ENCODE measurements at regions not wholly inside any gene's neighbourhood (a gene's known extent, or its start where the extent isn't known, plus 50 kb on each side); places are given as distances from the start of the nearest gene placed in this dataset.

- Histone ChIP-seq H3K27ac (no peak overlapping the region), H3K4me1 (no peaks in the 10 kb centered on the region), H3K9me3 (no peaks in the 10 kb centered on the region), H3K27me3 (no peaks in the 10 kb centered on the region), H3K36me3 (no peaks in the 10 kb centered on the region), H3K4me3 (no peak overlapping the region)
- intact Hi-C loops (cut with DNase I), result no loop called here
- no peak for DNase-seq (ENCODE audit: extremely low spot score in 2 of 2)
- TF ChIP-seq POLR2A (IDR thresholded peaks at IDR 0.05), result no peak
- TF ChIP-seq POLR2AphosphoS5 (IDR thresholded peaks at IDR 0.05; ENCODE audit: insufficient read depth in 1 of 2, low read depth in 1 of 2), result no peak
- TF ChIP-seq, protein P1, sequence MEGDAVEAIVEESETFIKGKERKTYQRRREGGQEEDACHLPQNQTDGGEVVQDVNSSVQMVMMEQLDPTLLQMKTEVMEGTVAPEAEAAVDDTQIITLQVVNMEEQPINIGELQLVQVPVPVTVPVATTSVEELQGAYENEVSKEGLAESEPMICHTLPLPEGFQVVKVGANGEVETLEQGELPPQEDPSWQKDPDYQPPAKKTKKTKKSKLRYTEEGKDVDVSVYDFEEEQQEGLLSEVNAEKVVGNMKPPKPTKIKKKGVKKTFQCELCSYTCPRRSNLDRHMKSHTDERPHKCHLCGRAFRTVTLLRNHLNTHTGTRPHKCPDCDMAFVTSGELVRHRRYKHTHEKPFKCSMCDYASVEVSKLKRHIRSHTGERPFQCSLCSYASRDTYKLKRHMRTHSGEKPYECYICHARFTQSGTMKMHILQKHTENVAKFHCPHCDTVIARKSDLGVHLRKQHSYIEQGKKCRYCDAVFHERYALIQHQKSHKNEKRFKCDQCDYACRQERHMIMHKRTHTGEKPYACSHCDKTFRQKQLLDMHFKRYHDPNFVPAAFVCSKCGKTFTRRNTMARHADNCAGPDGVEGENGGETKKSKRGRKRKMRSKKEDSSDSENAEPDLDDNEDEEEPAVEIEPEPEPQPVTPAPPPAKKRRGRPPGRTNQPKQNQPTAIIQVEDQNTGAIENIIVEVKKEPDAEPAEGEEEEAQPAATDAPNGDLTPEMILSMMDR (IDR thresholded peaks at IDR 0.05), result no peak
Observed at GRCh38 chr14:84998216-84998615, 531.7 kb upstream of the FLRT2 start.

DNA sequence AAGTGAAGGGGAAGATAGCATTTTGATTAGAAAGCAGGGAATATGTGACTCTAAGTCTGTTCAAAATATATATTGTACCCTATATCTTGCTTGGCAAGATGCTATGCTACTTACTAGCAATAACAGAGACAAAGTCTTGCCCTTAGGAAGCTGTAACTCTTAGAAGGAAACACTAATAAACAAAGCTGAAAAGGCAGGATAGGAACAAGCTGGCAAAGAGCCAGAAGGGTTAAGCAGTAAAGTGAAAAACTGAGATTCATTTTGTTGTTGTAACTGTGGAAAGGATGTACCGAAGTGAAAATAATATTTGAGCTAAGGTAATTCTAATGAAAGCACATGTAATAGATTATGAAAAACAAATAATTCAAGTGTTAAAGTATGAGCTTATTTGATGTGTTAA, 527.1 kb upstream of the FLRT2 start:
- no peak for TF ChIP-seq POLR2AphosphoS5 (IDR thresholded peaks at IDR 0.05; ENCODE audit: insufficient read depth in 1 of 2, low read depth in 1 of 2)
- TF ChIP-seq POLR2A (IDR thresholded peaks at IDR 0.05), result no peak
- TF ChIP-seq, protein P1 (IDR thresholded peaks at IDR 0.05), result no peak
- Histone ChIP-seq H3K27me3 (no peaks in the 10 kb centered on the region), H3K36me3 (no peaks in the 10 kb centered on the region), H3K9me3 (no peaks in the 10 kb centered on the region), H3K4me1 (no peaks in the 10 kb centered on the region), H3K27ac (no peak overlapping the region), H3K4me3 (no peak overlapping the region)
- intact Hi-C loops (cut with DNase I), result no loop called here
- DNase-seq (ENCODE audit: extremely low spot score in 2 of 2), result no peak

DNA sequence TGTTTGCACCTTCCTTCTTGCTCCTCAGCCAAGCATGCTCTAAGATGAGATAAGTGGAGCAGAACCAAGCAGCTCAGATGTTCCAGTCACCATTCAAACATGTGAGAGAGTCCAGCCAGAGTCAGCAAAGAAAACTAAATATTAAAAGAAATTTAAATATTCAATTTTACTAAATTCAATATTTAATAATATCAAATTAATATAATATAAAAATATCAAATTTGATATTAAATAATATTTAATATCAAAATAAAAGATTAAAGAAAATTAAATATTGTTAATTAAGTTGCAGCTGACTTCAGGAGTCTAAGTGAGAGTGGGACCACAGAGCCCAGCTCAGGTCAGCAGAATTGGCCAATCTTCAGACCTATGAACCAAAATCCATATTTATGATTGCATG, 526.1 kb upstream of the FLRT2 start:
- Histone ChIP-seq H3K9me3 (no peaks in the 10 kb centered on the region), H3K27ac (no peak overlapping the region), H3K4me3 (no peak overlapping the region), H3K27me3 (no peaks in the 10 kb centered on the region), H3K36me3 (no peaks in the 10 kb centered on the region), H3K4me1 (no peaks in the 10 kb centered on the region)
- DNase-seq (ENCODE audit: extremely low spot score in 2 of 2), result no peak
- TF ChIP-seq POLR2AphosphoS5 (IDR thresholded peaks at IDR 0.05; ENCODE audit: insufficient read depth in 1 of 2, low read depth in 1 of 2) (no peak), POLR2A (IDR thresholded peaks at IDR 0.05) (no peak)
- TF ChIP-seq, protein P1 (IDR thresholded peaks at IDR 0.05), result no peak
- intact Hi-C loops (cut with DNase I), result no loop called here

- no peaks in the 10 kb centered on the region for H3K4me1 ChIP-seq
- no peaks in the 10 kb centered on the region for H3K9me3 ChIP-seq
- intact Hi-C loops (cut with DNase I), result no loop called here
- no peaks in the 10 kb centered on the region for H3K36me3 ChIP-seq
- TF ChIP-seq POLR2A (IDR thresholded peaks at IDR 0.05) (no peak), POLR2AphosphoS5 (IDR thresholded peaks at IDR 0.05; ENCODE audit: insufficient read depth in 1 of 2, low read depth in 1 of 2) (no peak)
- TF ChIP-seq, protein P1 (IDR thresholded peaks at IDR 0.05), result no peak
- H3K4me3 ChIP-seq, result no peak overlapping the region
- H3K27ac ChIP-seq, result no peak overlapping the region
- no peaks in the 10 kb centered on the region for H3K27me3 ChIP-seq
- no peak for DNase-seq (ENCODE audit: extremely low spot score in 2 of 2)
Observed at GRCh38 chr14:85009506-85009905, 520.4 kb upstream of the FLRT2 start.

GRCh38 chr14:85010186-85010585, 519.8 kb upstream of the FLRT2 start:
- intact Hi-C loops (cut with DNase I), result no loop called here
- H3K36me3 ChIP-seq, result no peaks in the 10 kb centered on the region
- no peaks in the 10 kb centered on the region for H3K9me3 ChIP-seq
- TF ChIP-seq, protein P1 (IDR thresholded peaks at IDR 0.05), result no peak
- no peak for TF ChIP-seq POLR2AphosphoS5 (IDR thresholded peaks at IDR 0.05; ENCODE audit: insufficient read depth in 1 of 2, low read depth in 1 of 2)
- TF ChIP-seq POLR2A (IDR thresholded peaks at IDR 0.05), result no peak
- no peaks in the 10 kb centered on the region for H3K27me3 ChIP-seq
- DNase-seq (ENCODE audit: extremely low spot score in 2 of 2), result no peak
- H3K4me1 ChIP-seq, result no peaks in the 10 kb centered on the region
- no peak overlapping the region for H3K27ac ChIP-seq
- no peak overlapping the region for H3K4me3 ChIP-seq

All from vagina (tissue), 2 donors.